ENCODE measurements at regions not wholly inside any gene's neighbourhood (a gene's known extent, or its start where the extent isn't known, plus 50 kb on each side); places are given as distances from the start of the nearest gene placed in this dataset.

GRCh38 chr21:18460979-18461378, 57.4 kb upstream of the TMPRSS15 start:
- no peak for DNase-seq (ENCODE audit: low spot score)

GRCh38 chr21:18461743-18462142, 58.2 kb upstream of the TMPRSS15 start:
- DNase-seq (ENCODE audit: low spot score) = no peak

- DNase-seq (ENCODE audit: low spot score) = no peak
Measured at GRCh38 chr21:18467715-18468114, 64.1 kb upstream of the TMPRSS15 start.

GRCh38 chr21:18468790-18469189, 65.2 kb upstream of the TMPRSS15 start:
- DNase-seq (ENCODE audit: low spot score) = no peak

GRCh38 chr21:18476639-18477038, 73.1 kb upstream of the TMPRSS15 start:
- no peak for DNase-seq (ENCODE audit: low spot score)

GRCh38 chr21:18477043-18477442, 73.5 kb upstream of the TMPRSS15 start:
- no peak for DNase-seq (ENCODE audit: low spot score)

- DNase-seq (ENCODE audit: low spot score) = no peak
Measured at GRCh38 chr21:18478513-18478912, 74.9 kb upstream of the TMPRSS15 start.

- no peak for DNase-seq (ENCODE audit: low spot score)
Measured at GRCh38 chr21:18488252-18488651, 84.7 kb upstream of the TMPRSS15 start.

GRCh38 chr21:18493422-18493821, 89.8 kb upstream of the TMPRSS15 start:
- no peak for DNase-seq (ENCODE audit: low spot score)

GRCh38 chr21:18495523-18495922, 91.9 kb upstream of the TMPRSS15 start:
- DNase-seq (ENCODE audit: low spot score) = no peak

GRCh38 chr21:18498431-18498830, 94.8 kb upstream of the TMPRSS15 start:
- DNase-seq (ENCODE audit: low spot score) = no peak

- DNase-seq (ENCODE audit: low spot score) = peak; percentile 47
Measured at GRCh38 chr21:18499761-18500376, 96.3 kb upstream of the TMPRSS15 start.

GRCh38 chr21:18518054-18518481, 114.5 kb upstream of the TMPRSS15 start:
- DNase-seq (ENCODE audit: low spot score) = peak; percentile 10

- no peak for DNase-seq (ENCODE audit: low spot score)
Measured at GRCh38 chr21:18521204-18521603, 117.6 kb upstream of the TMPRSS15 start.

GRCh38 chr21:18522181-18522972, 118.8 kb upstream of the TMPRSS15 start:
- DNase-seq (ENCODE audit: low spot score) = peak; percentile 35

GRCh38 chr21:18524097-18524880, 120.7 kb upstream of the TMPRSS15 start:
- no peak for DNase-seq (ENCODE audit: low spot score)

- DNase-seq (ENCODE audit: low spot score) = peak; percentile 43
Measured at GRCh38 chr21:18529254-18529653, 125.7 kb upstream of the TMPRSS15 start.

GRCh38 chr21:18542081-18542480, 138.5 kb upstream of the TMPRSS15 start:
- no peak for DNase-seq (ENCODE audit: low spot score)

- DNase-seq (ENCODE audit: low spot score) = no peak
Measured at GRCh38 chr21:18545908-18546307, 142.3 kb upstream of the TMPRSS15 start.

GRCh38 chr21:18547347-18547746, 143.8 kb upstream of the TMPRSS15 start:
- DNase-seq (ENCODE audit: low spot score) = no peak

- DNase-seq (ENCODE audit: low spot score) = no peak
Measured at GRCh38 chr21:18548249-18548648, 144.7 kb upstream of the TMPRSS15 start.

- DNase-seq (ENCODE audit: low spot score) = no peak
Measured at GRCh38 chr21:18549214-18549905, 145.8 kb upstream of the TMPRSS15 start.
